Liver (tissue), 8 donors: ENCODE measurements at regions not wholly inside any gene's neighbourhood (a gene's known extent, or its start where the extent isn't known, plus 50 kb on each side); places are given as distances from the start of the nearest gene placed in this dataset.

Experiments used
- DNase-seq: peaks from one replicate; pipeline ENCODE4 v3.0.0-alpha.2; 2017; ENCODE audit warnings: low spot score
- H3K27ac ChIP-seq, 2 donors: one replicate each; pipeline ENCODE4 v1.7.0; 2013; ENCODE audit warnings: inconsistent platforms in 2 of 2, low read length in 2 of 2, control low read depth in 1 of 2, low read depth in 1 of 2, mild to moderate bottlenecking in 1 of 2
- H3K27me3 ChIP-seq, 4 donors: one replicate each; pipeline versions ENCODE4 v1.6.1 to v1.7.0; 2013; ENCODE audit warnings: low read length in 3 of 4, inconsistent platforms in 1 of 4, mild to moderate bottlenecking in 1 of 4, moderate library complexity in 1 of 4; ENCODE audit not compliant: control insufficient read depth in 4 of 4, insufficient read depth in 4 of 4
- H3K36me3 ChIP-seq, 4 donors: one replicate each; pipeline versions ENCODE4 v1.6.1 to v1.7.0; 2013; ENCODE audit warnings: low read length in 3 of 4, mild to moderate bottlenecking in 3 of 4, low read depth in 1 of 4, moderate library complexity in 1 of 4; ENCODE audit not compliant: control insufficient read depth in 4 of 4, insufficient read depth in 3 of 4
- H3K4me1 ChIP-seq, 4 donors: one replicate each; pipeline versions ENCODE4 v1.6.1 to v1.7.0; 2013; ENCODE audit warnings: low read length in 3 of 4, mild to moderate bottlenecking in 3 of 4, moderate library complexity in 1 of 4; ENCODE audit not compliant: control insufficient read depth in 4 of 4, insufficient read depth in 4 of 4
- H3K4me3 ChIP-seq, 3 donors: one replicate each; pipeline versions ENCODE4 v1.6.1 to v1.7.0; 2013; ENCODE audit warnings: low read length in 3 of 3, control low read depth in 1 of 3, low read depth in 1 of 3, mild to moderate bottlenecking in 1 of 3
- H3K9ac ChIP-seq, 2 donors: one replicate each; pipeline ENCODE4 v1.7.0; 2013; ENCODE audit warnings: low read length in 2 of 2, mild to moderate bottlenecking in 2 of 2, moderate library complexity in 2 of 2, control low read depth in 1 of 2, low read depth in 1 of 2
- H3K9me3 ChIP-seq, 4 donors: one replicate each; pipeline versions ENCODE4 v1.6.1 to v1.7.0; 2013; ENCODE audit warnings: low read length in 3 of 4; ENCODE audit not compliant: control insufficient read depth in 4 of 4
- ATF3 ChIP-seq: IDR thresholded peaks from 2 replicates; pipeline ENCODE4 v1.6.1; 2016; ENCODE audit warnings: antibody characterized with exemption
- EGR1 ChIP-seq, 2 donors: IDR thresholded peaks; 2 replicates each; pipeline ENCODE4 v1.6.1; 2016 to 2018; ENCODE audit warnings: antibody characterized with exemption in 2 of 2, low read depth in 2 of 2
- FOXA1 ChIP-seq: IDR thresholded peaks from 2 replicates; pipeline ENCODE4 v1.6.1; 2016; ENCODE audit warnings: antibody characterized with exemption
- FOXA2 ChIP-seq: IDR thresholded peaks from 2 replicates; pipeline ENCODE4 v1.6.1; 2016; ENCODE audit warnings: antibody characterized with exemption
- GABPA ChIP-seq, 2 donors: IDR thresholded peaks in 1 of 2; conservative IDR thresholded peaks in 1 of 2; 2 replicates each; pipeline ENCODE4 v1.6.1; 2016; ENCODE audit warnings: antibody characterized with exemption in 2 of 2, mild to moderate bottlenecking in 1 of 2, moderate library complexity in 1 of 2
- HNF4A ChIP-seq, 2 donors: conservative IDR thresholded peaks; 2 replicates each; pipeline ENCODE4 v1.6.1; 2016; ENCODE audit warnings: antibody characterized with exemption in 2 of 2, mild to moderate bottlenecking in 2 of 2
- HNF4G ChIP-seq: IDR thresholded peaks from 2 replicates; pipeline ENCODE4 v1.6.1; 2016; ENCODE audit warnings: antibody characterized with exemption
- JUND ChIP-seq, 2 donors: IDR thresholded peaks; 2 replicates each; pipeline ENCODE4 v1.6.1; 2016; ENCODE audit warnings: antibody characterized with exemption in 2 of 2
- MAX ChIP-seq: IDR thresholded peaks from 2 replicates; pipeline ENCODE4 v1.6.1; 2016; ENCODE audit warnings: antibody characterized with exemption
- NR2F2 ChIP-seq: IDR thresholded peaks from 2 replicates; pipeline ENCODE4 v1.6.1; 2016; ENCODE audit warnings: antibody characterized with exemption
- RAD21 ChIP-seq, 2 donors: IDR thresholded peaks; 2 replicates each; pipeline ENCODE4 v1.6.1; 2016; ENCODE audit warnings: antibody characterized with exemption in 2 of 2, mild to moderate bottlenecking in 2 of 2
- REST ChIP-seq: IDR thresholded peaks from 2 replicates; pipeline ENCODE4 v1.6.1; 2016; ENCODE audit warnings: antibody characterized with exemption, mild to moderate bottlenecking
- RXRA ChIP-seq, 2 donors: IDR thresholded peaks; 2 replicates each; pipeline ENCODE4 v1.6.1; 2017 to 2018; ENCODE audit warnings: antibody characterized with exemption in 2 of 2, mild to moderate bottlenecking in 1 of 2
- TAF1 ChIP-seq: conservative IDR thresholded peaks from 2 replicates; pipeline ENCODE4 v1.6.1; 2016; ENCODE audit warnings: antibody characterized with exemption, mild to moderate bottlenecking
- YY1 ChIP-seq: IDR thresholded peaks from 2 replicates; pipeline ENCODE4 v1.6.1; 2016; ENCODE audit warnings: antibody characterized with exemption, mild to moderate bottlenecking
- WGBS: extraction: QIAGEN DNeasy Blood & Tissue Kit; methylation state at CpG from one replicate; pipeline ENCODE4 v1.1.7; 2013; 5-methylcytosine and 5-hydroxymethylcytosine counted together
- TF ChIP-seq, protein P1 (sequence below): fragments of 150-350 bp; IDR thresholded peaks from 2 replicates; pipeline ENCODE4 v1.5.1; 2017; ENCODE audit warnings: improper control_type of control experiment, low read depth, low read length; ENCODE audit not compliant: missing input control
- TF ChIP-seq, protein P2 (sequence below): IDR thresholded peaks from 2 replicates; pipeline ENCODE4 v1.6.1; 2016; ENCODE audit warnings: antibody characterized with exemption
- donor health status: healthy.
- donor health status: healthy.
- donor health status: healthy.
- donor health status: healthy.
- donor health status: healthy.

DNA sequence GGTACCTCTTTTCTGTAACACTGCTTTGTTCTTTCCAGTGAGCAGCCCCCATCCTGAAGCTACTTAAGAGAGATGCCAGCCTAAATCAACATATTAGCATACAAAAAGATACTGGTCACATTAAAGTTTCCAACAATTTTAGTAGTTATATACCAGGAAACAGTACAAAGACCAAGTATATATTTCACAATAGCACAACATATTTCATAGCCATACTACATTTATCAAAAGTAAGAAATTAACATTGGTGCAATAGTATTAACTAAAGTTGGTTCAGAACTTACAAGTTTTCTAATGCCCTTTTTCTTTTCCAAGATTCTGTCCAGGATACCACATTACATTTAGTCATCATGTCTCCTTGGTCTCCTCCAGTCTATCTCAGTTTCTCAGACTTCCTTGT lies 641.0 kb upstream of the GJE1 start:
- H3K9me3 ChIP-seq = no peaks in the 10 kb centered on the region
- H3K4me3 ChIP-seq = no peak overlapping the region
- DNase-seq = no peak
- H3K36me3 ChIP-seq = no peaks in the 10 kb centered on the region
- no peak overlapping the region for H3K9ac ChIP-seq
- TF ChIP-seq JUND (IDR thresholded peaks at IDR 0.05) (no peak), RXRA (IDR thresholded peaks at IDR 0.05) (no peak), GABPA (IDR thresholded peaks at IDR 0.05 in 1 of 2, conservative IDR thresholded peaks at IDR 0.05 in 1 of 2) (no peak), NR2F2 (no peak), ATF3 (no peak), HNF4G (no peak), FOXA1 (no peak), EGR1 (IDR thresholded peaks at IDR 0.05; ENCODE audit: low read depth in 2 of 2) (no peak), FOXA2 (no peak), YY1 (no peak), HNF4A (conservative IDR thresholded peaks at IDR 0.05) (no peak), TAF1 (no peak), RAD21 (IDR thresholded peaks at IDR 0.05) (no peak)
- TF ChIP-seq, protein P1, sequence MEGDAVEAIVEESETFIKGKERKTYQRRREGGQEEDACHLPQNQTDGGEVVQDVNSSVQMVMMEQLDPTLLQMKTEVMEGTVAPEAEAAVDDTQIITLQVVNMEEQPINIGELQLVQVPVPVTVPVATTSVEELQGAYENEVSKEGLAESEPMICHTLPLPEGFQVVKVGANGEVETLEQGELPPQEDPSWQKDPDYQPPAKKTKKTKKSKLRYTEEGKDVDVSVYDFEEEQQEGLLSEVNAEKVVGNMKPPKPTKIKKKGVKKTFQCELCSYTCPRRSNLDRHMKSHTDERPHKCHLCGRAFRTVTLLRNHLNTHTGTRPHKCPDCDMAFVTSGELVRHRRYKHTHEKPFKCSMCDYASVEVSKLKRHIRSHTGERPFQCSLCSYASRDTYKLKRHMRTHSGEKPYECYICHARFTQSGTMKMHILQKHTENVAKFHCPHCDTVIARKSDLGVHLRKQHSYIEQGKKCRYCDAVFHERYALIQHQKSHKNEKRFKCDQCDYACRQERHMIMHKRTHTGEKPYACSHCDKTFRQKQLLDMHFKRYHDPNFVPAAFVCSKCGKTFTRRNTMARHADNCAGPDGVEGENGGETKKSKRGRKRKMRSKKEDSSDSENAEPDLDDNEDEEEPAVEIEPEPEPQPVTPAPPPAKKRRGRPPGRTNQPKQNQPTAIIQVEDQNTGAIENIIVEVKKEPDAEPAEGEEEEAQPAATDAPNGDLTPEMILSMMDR = no peak
- TF ChIP-seq, protein P2, sequence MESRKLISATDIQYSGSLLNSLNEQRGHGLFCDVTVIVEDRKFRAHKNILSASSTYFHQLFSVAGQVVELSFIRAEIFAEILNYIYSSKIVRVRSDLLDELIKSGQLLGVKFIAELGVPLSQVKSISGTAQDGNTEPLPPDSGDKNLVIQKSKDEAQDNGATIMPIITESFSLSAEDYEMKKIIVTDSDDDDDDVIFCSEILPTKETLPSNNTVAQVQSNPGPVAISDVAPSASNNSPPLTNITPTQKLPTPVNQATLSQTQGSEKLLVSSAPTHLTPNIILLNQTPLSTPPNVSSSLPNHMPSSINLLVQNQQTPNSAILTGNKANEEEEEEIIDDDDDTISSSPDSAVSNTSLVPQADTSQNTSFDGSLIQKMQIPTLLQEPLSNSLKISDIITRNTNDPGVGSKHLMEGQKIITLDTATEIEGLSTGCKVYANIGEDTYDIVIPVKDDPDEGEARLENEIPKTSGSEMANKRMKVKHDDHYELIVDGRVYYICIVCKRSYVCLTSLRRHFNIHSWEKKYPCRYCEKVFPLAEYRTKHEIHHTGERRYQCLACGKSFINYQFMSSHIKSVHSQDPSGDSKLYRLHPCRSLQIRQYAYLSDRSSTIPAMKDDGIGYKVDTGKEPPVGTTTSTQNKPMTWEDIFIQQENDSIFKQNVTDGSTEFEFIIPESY = no peak
- no peak overlapping the region for H3K27ac ChIP-seq
- H3K4me1 ChIP-seq = no peaks in the 10 kb centered on the region
- H3K27me3 ChIP-seq = no peaks in the 10 kb centered on the region

- DNase-seq = no peak
- no peaks in the 10 kb centered on the region for H3K36me3 ChIP-seq
- H3K9me3 ChIP-seq = no peaks in the 10 kb centered on the region
- H3K27me3 ChIP-seq = no peaks in the 10 kb centered on the region
- H3K9ac ChIP-seq = no peak overlapping the region
- no peak overlapping the region for H3K27ac ChIP-seq
- TF ChIP-seq FOXA1 = no peak
- TF ChIP-seq RXRA (IDR thresholded peaks at IDR 0.05) = no peak
- TF ChIP-seq, protein P1 = no peak
- TF ChIP-seq NR2F2 = no peak
- TF ChIP-seq GABPA (IDR thresholded peaks at IDR 0.05 in 1 of 2, conservative IDR thresholded peaks at IDR 0.05 in 1 of 2) = no peak
- no peak for TF ChIP-seq ATF3
- TF ChIP-seq JUND (IDR thresholded peaks at IDR 0.05) = no peak
- no peak for TF ChIP-seq MAX
- TF ChIP-seq HNF4G = no peak
- no peak for TF ChIP-seq RAD21 (IDR thresholded peaks at IDR 0.05)
- no peak for TF ChIP-seq FOXA2
- no peak for TF ChIP-seq REST
- TF ChIP-seq, protein P2 = no peak
- no peak for TF ChIP-seq TAF1
- no peak for TF ChIP-seq EGR1 (IDR thresholded peaks at IDR 0.05; ENCODE audit: low read depth in 2 of 2)
- TF ChIP-seq HNF4A (conservative IDR thresholded peaks at IDR 0.05) = no peak
- 94% methylated on average over 3 of the region's 3 CpGs for WGBS
- no peak overlapping the region for H3K4me3 ChIP-seq
- no peaks in the 10 kb centered on the region for H3K4me1 ChIP-seq
These were observed 641.7 kb upstream of the GJE1 start for GRCh38 chr6:141490982-141491381.
